Ramos (cell line): ENCODE measurements at regions not wholly inside any gene's neighbourhood (a gene's known extent, or its start where the extent isn't known, plus 50 kb on each side); places are given as distances from the start of the nearest gene placed in this dataset.

ENCODE experiments used
- in situ Hi-C: fragments of 300-500 bp; cut with MboI; formaldehyde crosslinking; loops from one replicate; pipeline ENCODE4 v1.14.3; 2022; ENCODE audit warnings: low sequenced_read_pairs; ENCODE audit not compliant: unreplicated experiment

DNA sequence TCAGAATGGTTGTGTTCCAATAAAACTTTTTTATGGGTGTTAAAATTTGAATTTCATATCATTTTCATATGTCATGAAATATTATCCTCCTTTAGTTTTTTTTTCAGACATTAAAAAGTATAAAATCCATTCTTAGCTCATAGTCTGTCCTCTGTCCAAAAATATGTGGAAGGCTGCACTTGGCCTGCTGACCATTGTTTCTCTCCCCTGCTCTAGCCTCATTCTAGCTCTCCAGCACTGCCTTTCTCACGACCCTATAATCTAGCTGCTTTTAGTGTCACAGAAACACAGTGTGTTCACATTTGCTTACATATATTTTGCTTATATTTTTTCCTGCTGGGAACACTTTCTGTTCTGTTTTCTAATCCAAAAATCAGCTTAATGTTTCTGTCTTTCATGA is 165.0 kb upstream of the ANK2 start:
- in situ Hi-C loops = no loop called here

DNA sequence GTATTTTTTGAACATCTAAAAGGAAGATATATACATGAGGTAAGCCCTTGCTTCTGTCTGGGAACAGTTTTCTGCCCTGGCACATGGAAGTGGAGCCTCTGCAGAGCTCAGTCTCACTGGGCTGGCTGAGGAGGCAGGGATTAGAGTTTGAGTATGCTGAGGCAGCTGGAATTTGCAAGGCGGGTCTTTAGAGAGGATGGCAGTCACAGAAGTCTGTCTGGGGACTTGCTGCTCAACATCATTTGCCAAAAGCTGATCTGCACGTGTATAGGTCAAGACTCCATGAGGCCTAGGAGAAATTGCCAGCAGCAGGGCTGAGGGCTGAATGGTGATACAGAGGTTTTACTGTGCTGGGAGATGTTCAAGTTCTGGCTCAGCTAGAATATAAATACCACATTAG is 163.6 kb upstream of the ANK2 start:
- in situ Hi-C loops = no loop called here

DNA sequence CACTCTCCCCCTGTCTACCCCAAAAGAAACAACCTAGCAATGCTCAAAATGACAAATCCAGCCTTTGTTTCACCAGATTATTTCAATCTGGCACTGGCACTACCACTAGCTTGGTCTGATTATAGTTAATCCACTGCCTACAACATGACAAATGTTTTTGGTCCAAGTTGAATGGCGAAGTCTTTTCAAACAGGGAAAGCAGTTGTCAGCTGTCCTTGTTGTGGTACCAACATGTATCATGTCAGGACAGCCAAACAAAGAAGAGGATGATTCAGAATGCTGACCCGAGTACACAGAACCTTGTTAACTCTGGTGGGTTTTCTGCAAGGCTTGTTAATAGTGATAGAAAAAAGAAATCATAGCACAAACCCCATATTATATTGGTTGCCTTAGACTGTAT is 160.8 kb upstream of the ANK2 start:
- in situ Hi-C loops = no loop called here

DNA sequence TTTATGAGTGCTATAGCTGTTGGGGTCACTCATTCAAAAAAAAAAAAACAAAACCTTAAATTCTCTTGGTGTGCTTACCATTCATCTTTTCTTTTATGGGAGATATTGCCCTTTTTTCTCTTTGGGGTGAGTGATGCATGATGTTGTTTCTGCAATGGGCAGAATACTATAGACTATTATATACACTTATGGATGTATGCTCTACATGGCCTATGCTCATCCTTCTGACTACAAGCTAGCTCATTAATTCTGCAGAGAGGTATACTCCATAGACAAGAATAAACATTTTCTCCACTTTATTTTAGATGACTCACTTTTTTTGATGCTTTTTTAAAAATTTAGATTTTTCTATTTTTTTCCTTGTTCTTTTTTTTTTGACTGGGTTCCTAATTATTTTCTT is 160.3 kb upstream of the ANK2 start:
- in situ Hi-C loops = no loop called here

DNA sequence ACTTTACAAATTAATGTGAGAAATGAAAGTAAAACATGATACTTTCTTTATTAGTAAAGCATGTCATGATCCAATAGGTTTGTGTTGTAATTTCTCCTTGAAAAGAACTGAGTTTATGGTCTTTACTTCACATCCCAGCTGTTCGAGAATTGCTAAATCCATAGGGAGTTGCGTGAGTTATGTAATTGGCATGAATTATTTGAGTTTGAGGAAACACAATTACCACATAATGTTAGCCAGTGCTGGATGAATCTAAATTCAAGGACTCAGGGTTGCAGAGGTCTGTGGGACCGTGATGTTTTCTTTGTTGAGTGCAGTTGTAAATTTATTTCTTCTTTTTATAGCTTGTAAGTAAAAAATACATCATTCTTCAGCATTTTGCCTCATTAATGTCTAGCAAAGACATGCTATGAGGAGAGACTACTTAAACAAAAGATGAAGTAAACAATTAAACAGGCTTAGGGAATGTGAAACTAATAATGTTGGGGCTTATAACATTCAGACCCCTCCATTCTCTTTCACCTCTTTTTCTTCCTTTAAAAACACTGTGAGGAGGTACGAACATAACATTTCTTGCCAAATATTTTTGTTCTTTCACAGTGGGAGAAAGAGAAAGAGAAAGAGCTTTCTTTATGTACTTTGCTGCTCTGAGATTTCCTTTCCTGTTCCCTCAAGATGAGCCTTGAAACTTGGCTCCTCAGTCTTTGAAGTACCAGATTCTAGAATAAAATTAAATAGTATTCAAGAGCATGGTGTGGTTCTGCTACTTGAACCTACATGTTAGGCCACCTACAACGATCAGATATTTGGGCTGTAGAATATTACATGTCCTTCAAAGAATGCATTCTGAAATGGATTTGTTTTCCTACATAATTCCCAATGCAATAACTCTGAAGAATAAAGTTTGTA is 159.6 kb upstream of the ANK2 start:
- in situ Hi-C loops = no loop called here

DNA sequence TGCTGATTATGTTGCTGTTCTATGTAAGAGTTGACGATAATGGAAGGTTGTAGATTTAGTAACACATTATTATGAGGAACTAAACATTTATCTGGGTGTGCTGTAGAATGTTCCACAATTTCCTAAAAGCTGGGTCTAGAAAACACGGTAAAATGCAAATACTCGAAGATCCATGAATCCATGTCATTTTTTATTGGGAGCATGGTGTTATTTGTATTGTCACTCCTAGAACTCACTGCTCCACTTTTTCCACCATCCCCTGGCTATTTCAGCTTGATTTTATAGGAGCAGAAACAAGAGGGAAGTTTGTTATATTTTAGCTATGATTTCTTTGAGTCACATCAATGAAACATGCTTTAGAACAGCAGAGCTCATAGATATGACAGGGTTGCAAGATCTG is 155.0 kb upstream of the ANK2 start:
- in situ Hi-C loops = no loop called here

DNA sequence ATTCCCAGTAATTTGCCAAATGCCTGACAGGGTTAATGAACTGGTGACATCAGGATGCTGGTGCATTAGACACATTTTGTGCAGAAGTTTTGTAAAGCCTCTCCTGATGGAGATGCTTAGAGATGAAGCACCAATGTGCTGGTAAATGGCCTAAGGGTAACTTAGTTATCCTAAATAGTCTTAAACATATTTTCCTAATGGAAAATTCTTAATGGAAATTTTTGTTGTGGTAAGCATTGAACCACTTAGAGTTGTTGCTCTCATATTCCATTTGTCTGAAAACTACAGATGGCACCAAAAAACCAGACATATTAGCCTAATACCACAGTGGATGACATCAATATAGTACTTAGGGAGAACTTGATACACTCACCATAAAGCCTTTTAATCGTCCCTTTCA is 154.5 kb upstream of the ANK2 start:
- in situ Hi-C loops = no loop called here

DNA sequence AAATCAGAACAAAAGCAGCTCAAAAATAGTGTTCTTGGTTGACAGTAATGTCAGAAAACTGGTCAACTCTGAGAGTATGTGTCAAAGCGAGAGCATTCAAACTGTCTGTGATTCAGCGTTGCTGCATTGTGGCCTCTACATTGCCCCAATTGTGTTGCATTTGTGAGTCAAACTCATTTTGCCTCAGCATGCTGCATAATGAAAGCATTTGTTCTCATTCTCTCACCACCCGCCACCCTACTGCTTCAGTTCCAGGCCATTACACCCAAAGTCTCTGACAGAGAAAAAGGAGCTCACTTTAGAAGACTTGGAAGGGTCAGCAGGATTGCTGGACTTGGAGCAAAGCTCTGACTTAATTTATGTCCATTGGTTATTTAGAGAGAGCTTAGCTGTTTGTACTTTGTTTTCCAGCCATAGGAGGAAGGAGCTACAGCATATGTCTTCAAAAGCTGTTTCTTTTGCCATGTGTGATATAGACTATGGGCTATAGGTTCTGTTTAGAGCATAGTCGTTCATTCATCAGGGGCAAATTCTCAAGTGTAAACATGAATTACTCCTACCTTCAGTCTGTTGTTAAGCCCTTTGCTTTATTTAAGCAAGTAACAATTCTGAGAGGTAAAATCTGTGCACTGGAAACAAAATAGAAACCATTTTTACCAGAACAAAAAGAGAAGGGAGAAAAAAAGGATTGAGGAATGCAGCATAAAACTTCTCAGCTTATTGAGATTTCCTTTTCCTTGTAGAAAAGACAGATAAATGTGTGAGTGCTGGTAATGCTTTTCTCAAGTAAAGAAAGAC is 153.4 kb upstream of the ANK2 start:
- in situ Hi-C loops = no loop called here

DNA sequence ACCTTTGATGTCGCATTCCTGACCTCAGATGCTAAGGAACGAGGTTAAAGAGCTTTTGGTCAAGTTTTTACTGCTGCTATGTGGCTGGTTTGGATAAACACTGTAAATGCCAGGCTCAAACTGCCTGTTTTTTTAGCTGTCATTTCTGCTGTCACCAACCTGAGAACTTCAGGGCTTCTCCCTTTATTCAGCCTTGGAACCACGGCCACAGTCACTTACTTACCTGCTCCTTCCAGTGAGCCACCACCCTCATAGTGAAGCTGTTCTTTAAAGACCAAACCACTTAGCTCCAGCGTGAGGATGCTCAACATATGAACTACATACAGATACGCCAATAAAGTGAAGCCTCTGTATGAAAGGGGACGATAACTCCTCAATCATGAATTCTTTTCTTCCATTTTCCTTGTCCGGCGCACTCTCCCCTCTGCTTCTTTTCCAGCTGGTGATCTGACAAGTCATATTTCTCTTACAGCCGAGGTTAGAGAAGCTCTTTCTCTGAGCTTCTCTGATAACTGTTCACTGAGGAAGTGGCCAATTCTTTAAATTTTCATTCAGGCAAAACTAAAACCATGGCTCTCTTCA is 152.8 kb upstream of the ANK2 start:
- in situ Hi-C loops = no loop called here

DNA sequence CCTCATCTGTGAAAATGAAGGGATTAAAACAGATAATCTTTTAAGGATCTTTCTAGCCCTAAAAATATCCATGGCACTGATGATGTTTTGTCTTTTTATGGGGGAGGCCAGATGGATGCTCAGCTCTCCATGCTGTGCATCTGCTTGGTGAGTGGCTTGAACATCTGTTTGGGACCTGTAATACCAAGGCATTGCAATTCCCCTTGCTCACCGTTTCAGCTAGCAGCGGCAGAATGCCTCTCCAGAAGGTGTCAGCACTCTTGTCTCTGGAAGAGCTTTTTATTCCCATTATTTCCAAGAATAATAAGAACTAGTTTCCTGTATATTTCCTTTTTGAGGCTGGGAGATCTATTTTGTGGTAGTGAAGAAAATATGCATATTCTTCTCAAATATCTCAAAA is 151.9 kb upstream of the ANK2 start:
- in situ Hi-C loops = no loop called here

DNA sequence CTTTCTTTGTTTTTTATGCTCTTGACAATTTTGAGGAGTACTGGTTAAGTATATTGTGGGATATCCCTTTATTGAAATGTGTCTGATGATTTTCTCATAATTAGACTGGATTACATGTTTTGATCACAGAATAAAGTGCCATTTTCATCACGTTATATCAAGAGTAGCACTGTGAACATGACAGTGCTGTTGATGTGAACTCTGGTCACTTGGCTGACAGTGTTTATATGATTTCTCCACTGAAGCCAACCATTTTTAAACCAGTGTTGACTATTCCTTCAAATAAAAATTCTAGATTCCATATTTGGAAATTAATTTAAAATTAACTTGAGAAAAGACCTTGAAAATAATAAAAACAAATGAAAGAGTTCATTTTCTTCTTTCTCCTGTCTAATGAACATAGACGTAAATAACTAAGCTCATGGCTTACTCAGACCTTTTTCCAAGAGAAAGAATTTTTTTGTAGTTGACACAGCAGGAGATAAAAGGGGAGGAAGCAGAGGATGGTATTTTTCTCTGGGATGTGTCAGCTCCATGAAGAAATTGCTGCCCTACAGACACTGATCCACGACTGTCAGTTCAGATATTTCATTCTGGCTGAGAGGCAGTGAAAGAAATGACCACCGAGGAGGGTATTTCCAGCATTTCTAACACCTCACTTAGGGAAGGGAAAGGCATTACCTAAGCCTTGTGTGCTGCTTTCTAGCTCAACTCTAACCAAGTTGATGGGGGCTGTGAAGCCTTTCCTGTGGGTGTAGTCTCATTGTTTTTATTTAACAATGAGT is 150.9 kb upstream of the ANK2 start:
- in situ Hi-C loops = no loop called here

DNA sequence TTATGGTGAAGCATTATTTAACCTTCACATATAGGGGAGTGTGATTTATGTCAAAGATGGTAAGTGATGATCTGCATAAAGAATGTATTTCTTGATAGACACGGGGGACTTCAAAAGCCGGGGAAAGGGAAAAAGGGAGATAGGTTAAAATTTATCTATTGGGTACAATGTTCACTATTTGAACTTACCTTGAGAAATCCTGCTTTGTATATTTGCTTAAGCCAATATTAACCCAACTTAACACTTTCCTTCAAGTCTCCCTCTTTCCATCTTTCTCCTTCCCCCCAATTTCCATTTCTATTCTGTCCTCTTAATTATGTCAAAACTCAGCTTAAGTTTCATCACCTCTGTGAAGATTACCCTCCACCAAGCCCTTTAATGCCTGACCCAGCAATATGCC is 149.0 kb upstream of the ANK2 start:
- in situ Hi-C loops = no loop called here

DNA sequence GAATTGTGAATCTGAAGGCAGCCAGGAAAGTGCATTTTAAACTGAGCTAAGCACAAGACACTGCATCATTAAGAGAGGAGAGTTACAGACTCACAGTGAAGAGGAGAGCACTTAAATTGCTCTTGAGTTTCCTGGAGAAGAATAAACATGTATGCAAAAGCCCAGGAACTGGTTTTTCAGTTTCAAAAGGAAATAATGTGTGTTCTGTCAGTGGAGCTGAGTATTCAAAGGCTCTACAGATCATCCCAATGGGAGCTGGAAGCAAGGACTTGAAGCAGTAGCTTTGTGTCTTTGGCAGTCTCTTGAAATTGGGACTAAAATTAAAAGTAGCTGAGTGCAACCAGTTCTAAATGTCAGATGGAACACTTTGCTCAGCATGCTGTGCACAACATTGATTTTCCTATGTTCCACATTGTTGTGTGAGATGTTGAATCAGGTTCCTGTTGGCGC is 147.5 kb upstream of the ANK2 start:
- in situ Hi-C loops = no loop called here

DNA sequence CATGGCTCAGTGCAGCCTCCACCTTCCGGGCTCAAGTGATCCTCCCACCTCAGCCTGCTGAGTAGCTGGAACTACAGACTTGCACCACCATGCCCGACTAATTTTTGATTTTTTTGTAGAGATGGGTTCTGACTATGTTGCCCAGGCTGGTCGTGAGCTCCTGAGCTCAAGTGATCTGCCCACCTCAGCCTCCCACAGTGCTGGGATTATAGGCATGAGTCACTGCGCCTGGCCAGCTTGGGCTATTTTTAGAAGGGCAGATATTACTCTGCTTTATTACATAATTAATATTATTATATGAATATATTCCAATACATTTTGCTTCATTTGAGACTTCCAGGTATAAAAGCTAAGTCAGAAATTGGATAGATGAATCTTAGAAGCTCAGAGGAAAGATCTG is 143.7 kb upstream of the ANK2 start:
- in situ Hi-C loops = no loop called here

DNA sequence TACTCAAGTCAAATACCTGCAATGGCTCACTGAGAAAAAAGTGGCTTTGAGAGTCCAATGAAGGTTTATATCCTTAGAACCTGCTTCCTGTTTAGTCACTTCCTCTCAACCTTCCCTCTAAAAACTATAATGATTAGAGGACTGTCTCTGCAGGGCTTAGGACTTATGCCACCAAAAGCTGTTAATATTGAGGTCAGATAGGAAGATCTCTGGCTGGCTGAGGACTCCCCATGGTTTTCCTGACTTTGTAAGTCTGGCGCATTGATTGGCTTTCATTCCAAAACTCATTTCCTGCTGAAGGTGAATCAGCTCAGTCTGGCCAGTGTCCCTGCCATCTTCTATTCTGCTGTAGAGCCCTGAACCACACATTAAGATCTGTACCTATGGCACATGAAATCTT is 140.9 kb upstream of the ANK2 start:
- in situ Hi-C loops = no loop called here

DNA sequence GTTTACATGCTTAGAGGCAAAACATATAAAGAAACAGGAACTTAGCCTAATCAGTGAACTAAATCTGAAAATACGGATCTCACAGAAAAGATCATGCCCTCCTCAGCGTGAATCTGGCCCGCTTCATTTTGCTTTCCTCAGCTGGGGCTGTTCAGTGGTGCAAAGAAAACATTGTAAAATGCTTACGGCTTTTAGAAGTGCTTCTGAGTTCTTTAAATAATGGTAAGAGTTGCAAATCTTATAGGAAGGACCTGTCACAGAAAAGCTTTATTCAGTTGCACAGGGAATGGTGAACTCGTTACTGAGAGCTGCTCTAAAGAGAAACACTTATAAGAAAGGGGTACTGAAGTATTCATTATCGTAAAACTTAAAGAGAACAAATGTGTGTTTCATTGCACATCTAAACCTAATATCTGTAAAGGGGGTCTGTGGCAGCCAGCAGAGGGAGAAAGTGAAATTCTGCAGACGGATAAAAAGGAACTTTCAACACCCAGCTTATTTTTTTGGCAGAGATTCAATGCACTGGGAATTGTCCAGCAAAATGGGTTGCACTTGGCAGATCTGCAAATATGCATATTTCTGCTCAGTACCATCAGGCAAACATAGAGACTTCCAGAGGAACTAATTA is 139.2 kb upstream of the ANK2 start:
- in situ Hi-C loops = no loop called here

DNA sequence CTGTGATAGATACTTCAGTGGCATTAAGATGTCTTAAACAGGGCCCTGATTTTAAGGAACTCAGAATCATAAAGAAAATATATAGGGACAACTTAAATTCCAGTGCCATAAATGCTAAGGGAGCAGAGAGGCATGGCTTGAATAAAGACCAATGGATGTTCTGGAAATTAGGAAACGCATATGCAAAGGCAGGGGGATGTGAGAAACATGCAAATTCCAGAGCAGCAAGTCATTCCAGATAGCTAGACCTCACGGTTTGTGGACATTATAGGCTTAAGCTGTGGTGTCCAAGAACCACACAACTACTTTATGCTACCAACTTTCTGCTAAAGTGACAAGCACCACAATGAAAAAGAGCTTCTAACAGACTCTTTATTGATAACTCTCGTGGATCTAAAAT is 132.6 kb upstream of the ANK2 start:
- in situ Hi-C loops = no loop called here

DNA sequence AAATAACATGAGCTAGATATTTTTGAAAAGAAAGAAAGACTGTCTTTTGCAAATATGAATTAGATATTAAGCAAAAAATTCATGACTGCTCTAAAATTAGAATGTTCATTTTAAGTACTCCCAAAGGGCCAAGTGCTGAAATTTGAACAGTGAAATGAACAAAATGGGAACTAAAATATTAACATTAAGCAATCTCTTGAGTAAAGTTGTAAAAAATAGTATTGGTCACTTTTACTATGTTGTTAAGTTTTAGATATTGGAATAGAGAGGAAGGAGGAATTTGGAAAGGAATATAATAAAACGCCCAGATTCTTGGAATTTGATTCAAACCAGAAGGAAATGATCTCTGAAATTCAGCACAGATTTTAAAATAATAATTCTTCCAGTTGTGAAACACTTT is 125.9 kb upstream of the ANK2 start:
- in situ Hi-C loops = no loop called here

DNA sequence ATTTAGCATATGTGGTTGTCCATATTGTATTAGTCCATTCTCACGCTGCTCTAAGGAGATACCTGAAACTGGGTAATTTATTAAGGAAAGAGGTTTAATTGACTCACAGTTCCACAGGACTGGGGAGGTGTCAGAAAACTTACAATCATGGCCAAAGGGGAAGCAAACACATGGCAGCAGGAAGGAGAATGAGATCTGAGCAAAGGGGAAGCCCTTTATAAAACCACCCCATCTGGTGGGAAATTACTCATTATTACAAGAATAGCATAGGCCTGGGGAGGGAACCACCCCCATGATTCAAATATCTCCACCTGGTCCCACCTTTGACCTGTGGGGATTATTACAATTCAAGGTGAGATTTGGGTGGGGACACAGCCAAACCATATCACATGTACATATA is 122.6 kb upstream of the ANK2 start:
- in situ Hi-C loops = loop anchor here (25.0 kb wide), 2 partner anchors 165 to 290 kb away; partner anchors contain the start of genes LARP7 and ZGRF1

DNA sequence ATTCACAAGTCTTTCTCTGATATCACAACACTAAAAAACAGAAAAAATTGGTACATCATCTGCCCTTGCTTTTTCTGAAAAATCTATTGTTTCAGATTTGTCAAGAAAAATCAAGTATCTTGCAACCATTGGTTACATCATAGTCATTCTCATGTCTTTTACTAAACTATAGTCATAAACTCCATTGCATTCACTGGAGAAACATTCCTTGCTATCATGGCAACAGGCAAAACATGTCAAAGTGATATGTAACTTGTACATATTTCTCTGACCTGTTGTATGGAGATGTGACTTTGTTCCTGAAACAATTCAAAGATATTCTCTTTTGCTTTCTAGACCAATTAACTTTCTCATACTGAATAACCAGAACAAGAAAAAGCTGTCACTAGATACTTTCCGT is 121.9 kb upstream of the ANK2 start:
- in situ Hi-C loops = loop anchor here (25.0 kb wide), 2 partner anchors 165 to 290 kb away; partner anchors contain the start of genes LARP7 and ZGRF1
